ENCODE measurements at regions not wholly inside any gene's neighbourhood (a gene's known extent, or its start where the extent isn't known, plus 50 kb on each side); places are given as distances from the start of the nearest gene placed in this dataset.

GRCh38 chr7:40945788-40946187 lies 757.1 kb downstream of the INHBA start:
- no peaks in the 10 kb centered on the region for H3K27me3 Mint-ChIP-seq (ENCODE audit: unreplicated experiment)
- no peak for DNase-seq (ENCODE audit: extremely low spot score, unreplicated experiment)
- H3K36me3 Mint-ChIP-seq (ENCODE audit: unreplicated experiment), result peaks cover 31% of the 10 kb centered on the region
- no peak for TF ChIP-seq CTCF (IDR thresholded peaks at IDR 0.05)
- H3K9me3 Mint-ChIP-seq (ENCODE audit: unreplicated experiment), result peaks cover 42% of the 10 kb centered on the region
- no peak overlapping the region for H3K4me3 Mint-ChIP-seq (ENCODE audit: unreplicated experiment)
- no peak overlapping the region for H3K27ac Mint-ChIP-seq (ENCODE audit: unreplicated experiment)
- no peaks in the 10 kb centered on the region for H3K4me1 Mint-ChIP-seq (ENCODE audit: unreplicated experiment)

DNA sequence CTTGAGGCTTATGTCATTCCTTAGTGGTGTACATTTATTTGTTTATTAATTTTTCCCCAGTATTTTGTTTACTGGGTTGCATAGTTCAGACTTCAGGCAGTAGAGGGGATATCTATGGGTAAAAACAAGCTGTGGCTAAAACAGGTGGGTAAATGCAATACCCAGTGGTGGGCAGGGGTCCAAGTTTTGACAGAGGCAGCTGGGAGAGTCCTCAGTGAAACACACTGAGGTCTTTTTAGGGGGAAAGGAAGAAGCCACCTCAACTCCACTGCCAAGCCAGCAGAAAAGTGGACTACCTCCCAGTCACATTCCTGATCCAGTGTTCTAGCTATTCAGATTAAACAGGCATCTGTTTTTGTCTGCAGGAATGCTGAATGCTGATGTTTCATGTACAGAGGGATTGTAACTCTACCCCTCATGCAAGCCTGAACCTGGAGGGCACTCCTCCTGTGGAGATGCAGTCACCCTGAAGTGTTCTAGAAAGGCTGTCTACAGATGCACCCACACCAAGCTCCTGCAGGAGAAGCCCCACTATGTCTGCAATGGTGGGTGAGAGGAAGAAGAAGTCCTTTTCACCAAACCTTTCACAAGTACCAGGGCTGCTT lies 757.8 kb downstream of the INHBA start:
- Mint-ChIP-seq H3K4me1 (ENCODE audit: unreplicated experiment) (no peaks in the 10 kb centered on the region), H3K36me3 (ENCODE audit: unreplicated experiment) (peaks cover 28% of the 10 kb centered on the region), H3K27ac (ENCODE audit: unreplicated experiment) (no peak overlapping the region), H3K27me3 (ENCODE audit: unreplicated experiment) (no peaks in the 10 kb centered on the region), H3K4me3 (ENCODE audit: unreplicated experiment) (no peak overlapping the region), H3K9me3 (ENCODE audit: unreplicated experiment) (peaks cover 49% of the 10 kb centered on the region)
- no peak for DNase-seq (ENCODE audit: extremely low spot score, unreplicated experiment)
- TF ChIP-seq CTCF (IDR thresholded peaks at IDR 0.05), result no peak

- Mint-ChIP-seq H3K36me3 (ENCODE audit: unreplicated experiment) (peaks cover 4% of the 10 kb centered on the region), H3K4me1 (ENCODE audit: unreplicated experiment) (no peaks in the 10 kb centered on the region), H3K9me3 (ENCODE audit: unreplicated experiment) (peaks cover 55% of the 10 kb centered on the region), H3K4me3 (ENCODE audit: unreplicated experiment) (no peak overlapping the region), H3K27ac (ENCODE audit: unreplicated experiment) (no peak overlapping the region), H3K27me3 (ENCODE audit: unreplicated experiment) (no peaks in the 10 kb centered on the region)
- TF ChIP-seq CTCF (IDR thresholded peaks at IDR 0.05), result no peak
- no peak for DNase-seq (ENCODE audit: extremely low spot score, unreplicated experiment)
These were observed 765.0 kb downstream of the INHBA start for GRCh38 chr7:40937879-40938278.

- no peaks in the 10 kb centered on the region for H3K27me3 Mint-ChIP-seq (ENCODE audit: unreplicated experiment)
- H3K9me3 Mint-ChIP-seq (ENCODE audit: unreplicated experiment), result peaks cover 35% of the 10 kb centered on the region
- H3K27ac Mint-ChIP-seq (ENCODE audit: unreplicated experiment), result no peak overlapping the region
- no peak overlapping the region for H3K4me3 Mint-ChIP-seq (ENCODE audit: unreplicated experiment)
- no peak for DNase-seq (ENCODE audit: extremely low spot score, unreplicated experiment)
- no peaks in the 10 kb centered on the region for H3K36me3 Mint-ChIP-seq (ENCODE audit: unreplicated experiment)
- TF ChIP-seq CTCF (IDR thresholded peaks at IDR 0.05), result no peak
- no peaks in the 10 kb centered on the region for H3K4me1 Mint-ChIP-seq (ENCODE audit: unreplicated experiment)
These were observed 767.5 kb downstream of the INHBA start for GRCh38 chr7:40935435-40935834.

DNA sequence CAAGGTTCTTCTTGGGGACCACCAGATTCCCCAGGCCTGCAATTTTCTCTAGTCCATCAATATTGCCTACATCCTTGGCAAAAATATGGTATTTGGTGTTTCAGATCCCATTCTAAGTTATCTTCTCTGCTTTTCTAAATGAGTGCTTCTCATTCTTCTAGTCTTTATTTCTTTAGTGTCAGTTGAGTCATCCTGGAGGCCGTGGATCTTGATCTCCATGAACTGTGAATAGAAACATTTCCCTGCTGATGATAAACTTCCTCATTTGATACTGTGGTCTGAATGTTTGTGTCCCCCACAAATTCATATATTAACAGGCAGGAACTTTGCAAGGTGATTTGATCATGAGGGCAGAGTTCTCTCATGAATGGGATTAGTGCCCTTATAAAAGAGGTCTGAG lies 779.3 kb downstream of the INHBA start:
- Mint-ChIP-seq H3K4me3 (ENCODE audit: unreplicated experiment) (no peak overlapping the region), H3K27ac (ENCODE audit: unreplicated experiment) (no peak overlapping the region), H3K4me1 (ENCODE audit: unreplicated experiment) (peaks cover 29% of the 10 kb centered on the region), H3K27me3 (ENCODE audit: unreplicated experiment) (no peaks in the 10 kb centered on the region), H3K9me3 (ENCODE audit: unreplicated experiment) (peaks cover 16% of the 10 kb centered on the region), H3K36me3 (ENCODE audit: unreplicated experiment) (peaks cover 8% of the 10 kb centered on the region)
- no peak for TF ChIP-seq CTCF (IDR thresholded peaks at IDR 0.05)
- no peak for DNase-seq (ENCODE audit: extremely low spot score, unreplicated experiment)

Data from osteocyte (in vitro differentiated cells).